ENCODE measurements at regions not wholly inside any gene's neighbourhood (a gene's known extent, or its start where the extent isn't known, plus 50 kb on each side); places are given as distances from the start of the nearest gene placed in this dataset.
A peak's percentile ranks its signal among the peaks of the same experiment; 100 is the strongest.
"Not testable (repeated sequence)": the region's sequence is repeated elsewhere in the genome, so short reads cannot be mapped to it uniquely, and the experiment has no call there.

DNA sequence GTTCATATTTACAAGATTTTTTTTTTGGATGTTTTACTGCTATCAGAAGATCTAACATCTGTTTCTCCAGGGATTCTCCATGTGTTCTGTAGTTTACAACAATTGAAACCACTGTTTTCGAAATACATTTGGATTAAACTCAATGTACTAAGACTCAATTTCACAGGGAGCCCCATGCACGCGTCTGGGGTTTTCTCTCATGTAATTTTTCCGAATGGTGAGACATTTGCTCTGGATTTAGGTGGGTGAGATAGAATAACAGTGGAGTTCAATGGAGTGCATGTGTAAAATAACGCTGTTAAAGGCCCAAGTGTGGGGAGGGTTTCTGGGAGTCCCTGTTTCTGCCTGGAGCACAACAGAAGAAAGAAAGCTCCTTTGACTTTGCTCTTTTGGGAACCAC is 330.3 kb downstream of the TSHZ3 start:
- DNase-seq = no peak

DNA sequence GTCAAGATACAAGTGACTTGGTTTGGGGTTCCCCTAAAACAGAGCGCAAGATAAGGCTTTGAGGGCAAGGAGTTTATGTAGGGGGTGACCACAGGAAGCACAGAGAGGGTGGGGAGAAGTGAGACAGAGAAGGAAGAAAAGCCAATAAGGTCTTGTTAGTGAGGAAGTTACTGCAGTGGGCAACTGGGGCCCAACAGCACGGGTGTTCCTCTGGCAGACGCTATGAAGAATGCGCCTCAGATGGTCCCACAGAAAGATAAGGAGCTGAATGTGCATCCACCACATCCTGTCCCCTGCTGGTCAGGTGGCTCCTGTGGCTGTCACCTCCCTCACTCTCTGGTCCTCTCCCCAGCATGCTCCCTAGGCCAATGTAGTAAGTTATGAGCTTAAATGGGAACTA is 333.5 kb downstream of the TSHZ3 start:
- DNase-seq = no peak

DNA sequence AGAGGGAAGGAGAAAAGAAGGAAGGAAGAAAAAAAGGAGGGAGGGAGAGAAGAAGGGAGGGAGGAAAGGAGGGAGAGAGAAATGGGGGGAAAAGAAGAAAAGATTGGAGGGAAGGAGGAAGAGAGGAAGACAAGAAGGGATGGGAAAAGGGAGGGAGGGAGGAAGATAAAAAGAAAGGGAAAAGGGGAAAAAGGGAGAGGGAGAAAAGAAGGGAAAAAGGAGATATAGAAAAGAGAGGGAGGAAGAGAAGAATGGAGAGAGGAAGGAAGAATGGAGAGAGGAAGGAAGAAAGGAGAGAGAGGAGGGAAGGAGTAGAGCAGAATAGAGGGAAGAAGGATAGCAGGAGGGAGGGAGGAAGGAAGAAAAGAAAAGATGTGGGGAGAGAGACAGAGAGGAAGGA is 334.6 kb downstream of the TSHZ3 start:
- DNase-seq = no peak

DNA sequence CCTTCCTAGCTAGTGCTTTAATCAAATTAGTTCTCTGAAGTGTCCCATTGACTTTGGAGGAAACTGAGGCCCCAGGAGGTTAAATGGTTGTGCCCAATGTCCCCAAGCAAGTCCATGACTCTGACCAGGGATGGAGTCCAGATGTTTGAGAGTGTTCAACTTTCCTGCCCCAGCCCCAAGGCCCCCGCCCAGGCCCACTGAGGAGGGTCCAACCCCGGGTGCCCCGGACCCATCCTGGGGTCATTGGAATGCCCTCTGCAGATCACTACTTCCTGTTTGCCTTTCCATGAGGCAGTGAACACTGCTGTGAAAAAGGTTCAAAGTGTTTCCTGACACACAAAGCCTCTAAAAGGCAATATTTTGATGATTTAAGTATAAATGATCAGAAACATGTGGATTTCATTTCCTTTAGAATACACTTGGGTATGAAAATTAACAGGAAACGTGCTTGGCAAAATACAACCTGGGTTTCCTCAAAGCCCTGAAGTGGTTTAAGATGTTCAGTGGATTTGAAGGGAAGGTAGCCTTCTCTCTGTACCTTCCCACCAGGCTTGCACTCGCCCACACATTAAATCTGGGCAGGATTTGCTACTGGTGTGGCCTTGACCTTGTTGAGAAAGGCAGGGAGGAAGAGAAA is 335.7 kb downstream of the TSHZ3 start:
- DNase-seq = no peak

DNA sequence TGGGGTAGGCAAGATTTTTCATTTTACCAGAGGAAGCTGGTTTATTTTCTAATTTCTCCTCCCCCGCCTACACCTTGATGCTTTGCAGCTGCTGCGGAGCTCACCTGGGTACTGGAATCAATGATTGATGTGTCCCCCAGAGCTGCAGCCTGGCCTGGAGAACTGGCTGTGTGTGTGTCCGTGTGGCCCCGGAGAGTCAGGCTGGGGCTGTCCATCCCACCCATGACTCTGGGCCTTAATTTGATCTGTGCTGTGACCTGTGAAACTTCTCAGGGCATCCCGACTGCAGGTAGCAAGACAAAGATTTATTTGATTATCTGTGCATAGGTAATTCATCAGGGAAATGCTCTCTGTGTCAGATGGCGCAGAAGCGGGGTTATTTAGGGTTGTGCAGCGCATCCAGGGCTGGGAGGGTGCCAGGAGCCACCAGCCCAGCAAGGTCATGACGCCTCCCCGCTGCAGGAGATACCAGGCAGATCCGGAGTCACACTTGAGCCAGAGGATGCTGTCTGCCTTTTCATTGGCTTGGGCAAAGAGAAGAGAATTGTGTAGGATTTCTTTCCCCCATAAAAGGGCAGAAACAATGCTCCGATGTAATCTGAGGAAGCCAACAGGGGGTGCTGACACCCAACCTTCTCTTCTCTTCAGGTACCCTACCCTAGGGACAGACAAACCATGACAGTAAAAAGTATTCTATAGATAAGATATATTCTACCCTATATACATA is 346.6 kb downstream of the TSHZ3 start:
- no peak for DNase-seq

DNA sequence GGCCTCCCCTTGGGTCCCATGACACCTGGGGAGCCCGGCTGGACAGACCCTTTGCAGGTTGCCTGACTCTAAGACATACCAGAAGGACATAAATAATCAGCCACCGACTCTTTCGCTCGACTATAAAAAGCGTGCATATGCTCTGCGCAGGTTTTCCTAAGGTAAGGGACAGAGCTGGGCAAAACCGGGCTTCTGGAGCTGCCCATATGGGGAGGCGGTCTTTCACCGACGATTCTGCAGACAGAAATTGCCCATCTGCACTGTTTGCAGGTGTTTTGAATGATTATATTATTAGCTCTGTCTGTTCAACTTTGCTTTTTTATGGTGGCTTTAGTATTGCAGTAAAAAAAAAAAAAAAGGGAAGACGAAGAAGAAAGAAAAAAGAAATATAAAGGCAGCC is 347.2 kb downstream of the TSHZ3 start:
- peak in 1 of 2 donors; percentile 1 for DNase-seq

DNA sequence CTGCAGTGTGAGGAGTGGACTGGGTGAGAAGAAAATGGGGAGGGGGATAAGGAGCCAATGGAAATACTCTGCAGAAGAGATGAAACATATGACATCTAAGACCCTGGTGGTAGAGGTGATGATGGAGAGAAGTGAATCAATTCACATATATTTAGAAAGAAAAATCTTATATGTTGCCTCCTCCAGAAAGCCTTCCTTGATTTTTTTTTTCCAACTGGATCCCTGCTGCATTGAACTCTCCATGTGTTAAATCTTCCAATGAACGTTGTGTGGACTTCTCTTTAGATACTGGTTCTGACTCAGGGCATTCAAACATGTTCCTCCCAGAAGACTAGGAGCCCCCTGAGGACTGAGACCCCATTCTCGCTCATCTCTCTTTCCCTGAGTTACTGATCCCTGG is 348.3 kb downstream of the TSHZ3 start:
- no peak for DNase-seq

DNA sequence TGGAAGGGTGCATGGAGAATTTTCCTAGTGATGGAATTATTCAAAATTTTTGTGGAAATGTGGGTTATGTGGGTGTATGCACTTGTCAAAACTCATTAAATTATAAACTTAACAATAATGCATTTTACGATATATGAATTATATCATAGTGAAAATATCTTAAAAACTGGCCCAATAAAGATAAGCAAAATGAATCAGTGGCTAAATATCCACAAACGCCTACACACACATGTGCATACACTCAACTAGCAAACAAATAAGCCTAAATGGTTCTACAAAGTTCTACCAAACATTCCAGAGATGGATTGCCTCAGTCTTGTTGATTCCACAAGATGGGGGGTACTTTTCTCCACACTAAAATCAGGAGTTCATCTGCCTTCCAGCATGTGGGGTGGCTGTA is 349.5 kb downstream of the TSHZ3 start:
- no peak for DNase-seq

DNA sequence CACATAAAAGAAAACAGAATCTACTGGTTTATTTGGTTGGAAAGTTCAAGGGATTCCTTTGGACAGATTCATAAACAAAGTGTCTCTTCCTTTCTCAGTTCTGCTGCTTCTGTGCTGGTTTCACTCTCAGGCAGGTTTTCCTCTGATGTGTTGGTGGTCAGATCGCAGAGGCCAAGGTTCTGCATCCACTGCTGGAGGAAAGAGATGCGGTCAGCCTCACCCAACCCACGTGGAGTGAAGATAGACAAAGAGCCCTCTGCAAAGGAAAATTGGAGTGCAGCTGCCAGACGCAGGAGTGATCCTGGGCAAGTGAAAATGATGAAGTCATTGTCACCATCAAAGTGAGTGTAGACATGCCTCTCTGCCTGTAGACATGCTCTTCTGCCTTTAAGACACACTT is 352.0 kb downstream of the TSHZ3 start:
- no peak for DNase-seq

DNA sequence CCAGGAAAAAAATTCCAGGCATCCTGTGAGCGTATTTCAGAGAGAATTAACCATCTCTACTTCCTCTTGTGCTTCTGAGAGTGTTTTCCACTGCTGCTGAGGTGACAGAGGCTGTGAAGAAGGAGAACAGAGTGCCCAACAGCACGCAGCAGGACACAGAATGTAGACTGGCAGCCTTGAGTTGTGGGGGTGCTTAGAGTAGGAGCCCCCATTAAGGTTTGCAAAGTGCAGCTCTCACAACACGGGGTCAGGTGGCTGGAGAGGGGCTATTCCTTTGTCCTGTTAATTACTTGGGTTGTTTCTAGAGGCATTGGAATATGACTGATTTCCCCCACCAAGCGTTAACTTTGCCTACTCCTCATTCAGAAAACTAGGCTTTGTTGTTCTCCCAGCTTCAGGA is 370.6 kb downstream of the TSHZ3 start:
- no peak for DNase-seq

DNA sequence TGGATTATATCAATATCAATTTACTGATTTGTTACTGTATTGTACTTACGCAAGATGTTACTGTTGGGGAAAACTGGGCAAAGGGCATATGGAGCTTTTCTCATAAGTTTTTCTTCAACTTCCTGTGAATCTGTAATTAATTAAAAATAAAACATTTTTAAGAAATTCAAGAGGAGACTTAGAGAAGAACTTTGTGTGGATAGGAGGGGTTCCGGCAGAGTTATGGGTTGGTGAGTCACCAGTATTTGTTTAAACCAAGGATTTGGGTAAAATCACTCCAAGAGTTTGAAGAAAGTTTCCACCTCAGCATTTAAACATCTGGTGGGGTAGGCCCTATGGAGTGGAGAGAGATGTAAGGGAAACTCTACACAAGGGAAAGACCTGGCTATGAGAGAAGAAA is 379.6 kb downstream of the TSHZ3 start:
- no peak for DNase-seq

DNA sequence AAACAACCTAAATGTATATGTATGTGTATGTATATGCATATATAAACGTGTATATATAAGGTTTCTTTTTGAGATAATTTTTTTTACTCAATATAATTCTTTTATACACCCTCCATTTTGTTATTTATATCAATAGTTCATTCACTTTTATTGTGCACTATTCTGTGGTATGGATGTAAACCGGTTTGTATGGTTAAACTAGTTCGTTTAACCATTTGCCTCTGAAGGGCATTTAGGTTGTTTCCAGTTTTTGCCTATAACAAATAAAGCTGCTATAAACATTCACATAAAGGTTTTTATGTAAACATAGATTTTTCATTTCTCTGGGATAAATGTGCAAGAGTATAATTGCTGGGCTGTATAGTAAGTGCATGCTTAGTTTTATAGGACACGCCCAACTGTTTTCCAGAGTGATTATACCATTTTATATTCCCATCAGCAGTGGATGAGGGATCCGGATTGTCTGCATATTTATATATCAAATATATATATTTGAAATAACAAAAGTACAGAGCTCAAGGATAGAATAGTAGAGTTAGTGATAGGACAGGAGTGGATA is 380.3 kb downstream of the TSHZ3 start:
- DNase-seq = no peak

DNA sequence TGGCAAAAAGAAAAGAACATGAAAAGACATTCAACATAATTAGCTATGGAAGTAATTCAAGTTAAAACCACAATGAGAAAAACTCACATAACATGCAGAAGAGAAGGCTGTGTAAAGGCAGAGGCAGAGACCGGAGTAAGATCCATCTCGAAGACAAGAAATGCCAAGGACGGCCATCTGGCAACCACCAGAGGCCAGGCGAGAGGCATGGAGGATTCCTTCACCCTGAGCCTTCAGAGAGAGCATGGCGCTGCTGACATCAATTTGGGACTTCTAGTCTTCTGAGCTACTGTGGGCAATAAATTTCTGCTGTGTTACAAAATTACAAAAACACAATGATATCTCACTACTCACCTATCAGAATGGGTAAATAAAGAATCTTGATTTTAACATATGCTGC is 381.0 kb downstream of the TSHZ3 start:
- no peak for DNase-seq

DNA sequence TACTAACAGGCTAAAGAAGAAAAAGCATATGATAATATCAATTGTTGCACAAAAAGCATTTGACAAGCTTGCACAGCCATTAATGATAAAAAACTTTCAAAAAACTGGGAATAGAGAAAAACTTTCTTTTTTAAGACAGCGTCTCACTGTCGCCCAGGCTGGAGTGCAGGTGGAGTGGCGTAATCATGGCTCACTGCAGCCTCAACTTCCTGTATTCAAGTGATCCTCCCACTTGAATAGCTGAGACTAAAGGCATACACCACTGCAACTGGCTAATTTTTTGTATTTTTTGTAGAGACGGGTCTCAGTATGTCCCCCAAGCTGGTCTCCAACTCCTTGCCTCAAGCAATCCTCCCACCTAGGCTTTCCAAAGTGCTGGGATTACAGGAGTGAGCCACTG is 382.8 kb downstream of the TSHZ3 start:
- no peak for DNase-seq

DNA sequence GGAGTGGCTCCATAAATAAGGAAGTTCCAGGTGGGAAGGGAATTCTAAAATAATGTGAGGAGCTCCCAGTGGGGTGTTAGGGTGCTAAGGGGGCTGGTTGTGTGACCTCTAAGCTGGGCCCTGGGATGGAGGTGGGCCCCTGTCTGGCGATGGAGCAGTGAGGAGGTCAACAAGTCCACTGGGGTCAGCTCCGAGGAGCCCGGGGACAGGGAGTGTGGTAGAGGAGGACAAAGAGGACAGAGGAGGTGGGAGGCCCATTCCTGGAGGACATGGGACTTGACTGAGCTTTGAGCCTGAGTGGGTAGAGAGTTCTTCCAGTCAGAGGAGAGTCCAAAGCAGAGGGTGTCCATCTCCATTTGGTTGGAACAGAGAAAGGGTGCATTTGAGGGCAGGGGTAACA is 390.2 kb downstream of the TSHZ3 start:
- DNase-seq = no peak

DNA sequence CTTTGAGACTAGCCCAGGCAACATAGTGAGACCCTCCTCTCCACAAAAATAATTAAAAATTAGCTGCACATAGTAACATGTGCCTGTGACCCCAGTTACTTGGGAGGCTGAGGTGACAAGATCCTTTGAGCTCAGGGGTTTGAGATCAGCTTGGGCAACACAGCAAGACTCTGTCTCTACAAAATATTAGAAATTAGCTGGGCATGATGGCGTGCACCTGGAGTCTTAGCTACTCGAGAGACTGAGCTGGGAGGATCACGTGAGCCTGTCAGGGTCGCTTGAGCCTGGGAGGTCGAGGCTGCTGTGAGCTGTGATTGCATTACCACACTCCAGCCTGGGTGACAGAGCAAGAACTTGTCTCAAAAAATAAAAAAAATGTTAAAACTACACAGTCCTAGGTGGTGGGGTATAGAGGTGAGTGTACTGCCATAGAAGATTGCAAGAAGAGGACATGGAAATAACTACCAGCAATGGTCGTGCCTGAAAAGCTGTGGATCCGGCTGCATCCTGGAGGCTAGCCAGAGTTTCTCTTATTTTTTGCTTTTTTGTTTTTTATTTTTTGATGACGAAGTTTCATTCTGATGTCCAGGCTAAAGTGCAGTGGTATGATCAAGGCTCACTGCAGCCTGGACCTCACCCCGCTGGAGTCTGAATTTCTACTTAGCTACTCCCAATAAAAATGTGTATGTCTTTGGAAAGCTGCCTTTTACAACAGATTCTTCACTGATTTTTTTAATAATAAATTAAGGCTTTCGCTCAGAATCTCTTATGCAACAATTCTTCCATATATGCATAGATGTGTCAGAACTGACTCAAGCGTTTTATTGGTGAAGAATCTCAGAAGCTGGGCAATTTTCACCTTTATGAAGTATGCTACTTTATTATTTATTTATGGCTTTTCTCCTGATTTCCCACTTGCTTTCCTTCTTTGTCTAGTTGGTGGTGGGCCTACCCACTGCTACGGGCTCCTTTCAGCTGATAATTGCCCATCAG is 393.8 kb downstream of the TSHZ3 start:
- no peak for DNase-seq

DNA sequence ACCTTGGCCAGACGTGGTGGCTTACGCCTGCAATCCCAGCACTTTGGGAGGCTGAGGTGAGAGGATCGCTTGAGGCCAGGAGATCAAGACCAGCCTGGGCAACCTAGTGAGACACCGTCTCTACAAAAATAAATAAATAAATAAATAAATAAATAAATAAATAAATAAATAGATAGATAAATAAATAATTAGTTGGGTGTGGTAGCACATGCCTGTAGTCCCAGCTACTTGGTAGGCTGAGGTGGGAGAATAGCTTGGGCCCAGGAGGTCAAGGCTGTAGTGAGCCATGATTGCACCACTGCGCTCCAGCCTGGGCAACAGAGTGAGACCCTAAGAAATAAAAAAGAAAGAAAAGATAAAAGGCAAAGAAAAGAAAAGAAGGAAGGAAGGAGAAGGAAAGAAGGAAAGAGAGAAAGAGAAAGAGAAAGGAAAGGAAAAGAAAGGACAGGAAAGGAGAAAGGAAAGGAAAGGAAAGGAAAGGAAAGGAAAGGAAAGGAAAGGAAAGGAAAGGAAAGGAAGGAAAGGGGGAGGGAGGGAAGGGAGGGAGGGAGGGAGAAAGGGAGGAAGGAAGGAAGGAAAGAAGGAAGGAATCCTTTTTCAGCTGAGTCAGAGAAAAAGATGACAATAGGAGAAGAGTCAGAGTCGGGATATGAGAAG is 404.8 kb downstream of the TSHZ3 start:
- not testable (repeated sequence) for DNase-seq

DNA sequence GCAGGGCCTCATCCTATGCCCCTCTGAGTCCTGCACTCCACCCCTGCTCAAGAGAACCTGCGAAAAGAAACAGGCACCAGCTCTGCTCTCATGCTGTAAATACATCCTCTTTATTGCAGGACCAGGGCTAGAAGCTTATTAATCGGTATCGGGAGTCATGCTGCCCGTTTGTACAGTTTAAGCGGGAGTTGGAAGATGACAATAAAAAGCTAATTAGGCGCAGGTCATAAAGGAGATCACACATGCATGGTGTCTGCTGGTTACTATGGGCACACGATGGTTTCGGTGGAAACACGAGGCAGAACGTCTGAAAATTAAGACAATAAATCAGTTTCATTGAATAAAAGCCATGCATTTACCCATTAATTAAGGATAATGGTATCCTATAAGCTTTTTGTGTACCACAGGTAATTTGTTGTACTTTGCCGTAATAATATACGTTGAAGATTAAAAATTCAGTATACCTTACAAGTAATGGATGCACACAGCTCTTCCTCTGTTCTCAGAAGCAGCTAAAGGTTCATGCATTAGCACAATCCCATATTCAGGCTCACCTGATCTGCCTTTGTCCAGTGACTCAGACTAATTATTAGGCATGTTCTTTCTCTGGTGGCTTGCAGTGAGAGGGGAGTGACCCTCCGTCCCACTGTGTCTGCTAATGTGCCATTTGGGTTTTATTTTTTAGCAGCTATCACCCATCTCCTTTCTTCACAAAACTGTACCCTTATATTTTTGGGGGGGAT is 406.0 kb downstream of the TSHZ3 start:
- no peak for DNase-seq

DNA sequence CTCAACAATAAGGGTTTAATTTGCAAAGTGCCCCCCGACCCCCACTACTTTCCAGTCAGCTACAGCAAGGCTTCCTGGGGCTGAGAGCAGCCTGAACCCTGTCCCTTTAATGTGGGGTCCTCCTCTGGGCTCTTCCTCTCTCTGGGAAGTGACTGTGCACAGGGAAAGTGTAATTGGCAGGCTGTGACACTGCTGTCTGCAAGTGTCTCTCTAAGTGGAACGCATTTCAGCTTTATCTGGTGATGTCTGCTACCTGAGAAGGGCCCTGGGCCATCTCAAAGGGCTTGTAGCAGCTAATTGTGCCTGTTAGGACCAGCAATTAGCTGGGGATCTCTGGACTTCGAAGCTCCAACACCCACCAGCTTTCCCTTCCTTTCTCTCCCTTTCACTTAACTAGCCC is 406.6 kb downstream of the TSHZ3 start:
- no peak for DNase-seq

DNA sequence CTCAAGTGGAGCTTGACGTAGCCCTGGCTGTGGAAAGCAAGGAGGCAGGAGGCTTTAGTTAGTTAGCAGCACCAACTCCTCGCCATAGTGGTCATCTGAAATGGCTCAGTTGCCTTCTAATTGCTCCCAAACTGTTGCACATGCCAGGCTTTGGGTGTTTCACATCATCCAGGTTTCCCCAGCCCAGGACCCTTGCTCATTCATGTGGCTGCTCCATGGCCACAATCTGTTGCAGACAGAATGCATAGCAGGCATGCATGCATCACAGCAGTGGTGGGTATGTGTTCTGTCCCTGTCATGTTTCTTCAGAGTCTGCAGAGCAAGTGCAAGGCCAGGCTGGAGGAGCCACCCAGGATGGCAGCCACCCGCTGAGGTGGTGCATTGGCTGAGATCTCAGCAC is 407.6 kb downstream of the TSHZ3 start:
- DNase-seq = no peak

DNA sequence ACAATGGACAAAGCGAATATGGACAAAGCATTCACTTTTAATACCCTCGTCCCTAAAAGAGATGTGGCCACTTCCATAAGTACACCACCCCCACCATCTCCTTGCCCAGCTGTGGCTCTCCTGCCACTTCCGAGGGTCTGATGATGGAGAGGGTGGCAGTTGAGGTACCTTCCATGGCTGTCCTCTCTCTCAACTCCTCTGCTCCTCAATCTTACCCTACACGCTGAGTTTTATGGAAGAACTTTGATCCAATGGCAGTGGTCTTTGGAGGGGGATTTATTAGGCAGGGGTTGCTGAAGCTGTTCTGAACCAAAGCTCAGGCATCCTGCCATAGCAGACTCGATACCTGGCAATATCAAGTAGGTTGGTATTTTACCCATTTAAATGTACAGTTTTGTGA is 413.0 kb downstream of the TSHZ3 start:
- DNase-seq = no peak

DNA sequence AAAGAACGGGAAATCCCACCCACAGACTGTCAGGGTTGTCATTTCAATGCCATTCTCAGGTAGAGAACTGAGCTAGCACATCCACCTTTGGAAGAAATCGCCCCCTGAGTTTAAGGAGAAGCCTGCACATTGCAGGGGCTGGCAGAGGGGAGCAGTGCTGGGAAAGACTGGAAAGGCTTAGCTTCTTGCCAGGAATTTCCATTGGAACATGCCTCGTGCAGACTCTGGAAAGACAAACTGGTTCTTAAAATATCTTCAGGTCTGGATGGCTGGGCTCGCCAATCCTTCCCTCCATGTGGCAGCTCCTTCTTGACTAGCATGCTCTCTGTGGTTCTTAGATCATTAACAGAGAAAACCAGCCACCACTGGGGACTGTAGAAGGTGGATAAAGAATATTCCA is 414.1 kb downstream of the TSHZ3 start:
- no peak for DNase-seq
